Astrocyte (in vitro differentiated cells and primary cell): ENCODE measurements at regions not wholly inside any gene's neighbourhood (a gene's known extent, or its start where the extent isn't known, plus 50 kb on each side); places are given as distances from the start of the nearest gene placed in this dataset.
"Not testable (repeated sequence)": the region's sequence is repeated elsewhere in the genome, so short reads cannot be mapped to it uniquely, and the experiment has no call there.

Source experiments
- DNase-seq: peaks from one replicate; pipeline ENCODE4 v3.0.0-alpha.2; 2010; ENCODE audit warnings: low read depth
- FAIRE-seq: peaks from 2 replicates; lab custom pipeline; 2011; peaks lifted over from hg19 to GRCh38; lab: Jason Lieb, UNC
- H2AFZ ChIP-seq: 2 replicates; pipeline ENCODE4 v1.6.0; 2012; ENCODE audit warnings: low read depth, low read length, inconsistent platforms
- H3K27ac ChIP-seq: 2 replicates; pipeline ENCODE4 v1.5.1; 2011; ENCODE audit warnings: low read depth, low read length, inconsistent platforms
- H3K27me3 ChIP-seq: 2 replicates; pipeline ENCODE4 v1.6.0; 2011; ENCODE audit warnings: low read length, inconsistent platforms; ENCODE audit not compliant: insufficient read depth
- H3K36me3 ChIP-seq: 2 replicates; pipeline ENCODE4 v1.5.1; 2011; ENCODE audit warnings: low read length, inconsistent platforms; ENCODE audit not compliant: insufficient read depth
- H3K4me1 ChIP-seq: 2 replicates; pipeline ENCODE4 v1.5.1; 2011; ENCODE audit warnings: low read length, inconsistent platforms; ENCODE audit not compliant: insufficient read depth
- H3K4me2 ChIP-seq: 2 replicates; pipeline ENCODE4 v1.6.0; 2012; ENCODE audit warnings: low read length, inconsistent platforms
- H3K4me3 ChIP-seq: 2 replicates; pipeline ENCODE4 v1.5.1; 2011; ENCODE audit warnings: low read depth, mild to moderate bottlenecking, low read length, inconsistent platforms; ENCODE audit not compliant: insufficient read depth
- H3K79me2 ChIP-seq: 2 replicates; pipeline ENCODE4 v1.6.0; 2012; ENCODE audit warnings: mild to moderate bottlenecking, low read length, inconsistent platforms; ENCODE audit not compliant: insufficient read depth
- H3K9ac ChIP-seq: 2 replicates; pipeline ENCODE4 v1.6.0; 2012; ENCODE audit warnings: mild to moderate bottlenecking, low read length, inconsistent platforms
- H3K9me3 ChIP-seq: 2 replicates; pipeline ENCODE4 v1.5.1; 2012; ENCODE audit warnings: low read depth, mild to moderate bottlenecking, low read length, inconsistent platforms; ENCODE audit not compliant: insufficient read depth
- H4K20me1 ChIP-seq: 2 replicates; pipeline ENCODE4 v1.6.0; 2012; ENCODE audit warnings: low read length, inconsistent platforms; ENCODE audit not compliant: insufficient read depth
- H3K27ac Mint-ChIP-seq: one replicate; pipeline ENCODE4 v1.8.0; 2021; ENCODE audit warnings: mild to moderate bottlenecking, mixed read lengths; ENCODE audit not compliant: unreplicated experiment
- H3K27me3 Mint-ChIP-seq: one replicate; pipeline ENCODE4 v1.8.0; 2021; ENCODE audit warnings: low read depth, mixed read lengths; ENCODE audit not compliant: unreplicated experiment
- H3K36me3 Mint-ChIP-seq: one replicate; pipeline ENCODE4 v1.8.0; 2021; ENCODE audit warnings: low read depth, mixed read lengths; ENCODE audit not compliant: unreplicated experiment
- H3K4me1 Mint-ChIP-seq: one replicate; pipeline ENCODE4 v1.8.0; 2021; ENCODE audit warnings: low read depth, mixed read lengths; ENCODE audit not compliant: unreplicated experiment
- H3K4me3 Mint-ChIP-seq: one replicate; pipeline ENCODE4 v1.8.0; 2021; ENCODE audit warnings: mild to moderate bottlenecking, moderate library complexity, mixed read lengths; ENCODE audit not compliant: unreplicated experiment
- H3K9me3 Mint-ChIP-seq: one replicate; pipeline ENCODE4 v1.8.0; 2021; ENCODE audit warnings: mild to moderate bottlenecking, mixed read lengths; ENCODE audit not compliant: unreplicated experiment
- CTCF ChIP-seq: IDR thresholded peaks from 2 replicates; pipeline ENCODE4 v1.5.1; 2011; ENCODE audit warnings: low read depth, mild to moderate bottlenecking, inconsistent platforms, low read length, moderate library complexity; ENCODE audit not compliant: insufficient read depth
- EZH2 ChIP-seq: IDR thresholded peaks from 2 replicates; pipeline ENCODE4 v1.6.1; 2012; ENCODE audit warnings: mild to moderate bottlenecking, low read length, inconsistent platforms; ENCODE audit not compliant: insufficient read depth

- no peak for TF ChIP-seq EZH2
- TF ChIP-seq CTCF, result no peak
- Histone ChIP-seq H3K9me3 (no peaks in the 10 kb centered on the region), H3K9ac (no peak overlapping the region), H3K4me3 (no peak overlapping the region), H4K20me1 (no peaks in the 10 kb centered on the region), H3K27ac (no peak overlapping the region), H3K79me2 (no peaks in the 10 kb centered on the region), H3K27me3 (no peaks in the 10 kb centered on the region), H2AFZ (no peak overlapping the region), H3K36me3 (no peaks in the 10 kb centered on the region), H3K4me1 (no peaks in the 10 kb centered on the region), H3K4me2 (no peak overlapping the region)
- no peak for FAIRE-seq
- H3K9me3 Mint-ChIP-seq, result no peaks in the 10 kb centered on the region
- H3K27me3 Mint-ChIP-seq, result no peaks in the 10 kb centered on the region
- no peak for DNase-seq
- H3K36me3 Mint-ChIP-seq, result no peaks in the 10 kb centered on the region
- no peak overlapping the region for H3K4me3 Mint-ChIP-seq
- H3K4me1 Mint-ChIP-seq, result peaks cover 25% of the 10 kb centered on the region
- no peak overlapping the region for H3K27ac Mint-ChIP-seq
These were observed 372.2 kb upstream of the SGO1 start for GRCh38 chr3:20558161-20558560.

GRCh38 chr3:20556661-20557060 lies 370.7 kb upstream of the SGO1 start:
- Mint-ChIP-seq H3K4me1 (peaks cover 21% of the 10 kb centered on the region), H3K27me3 (no peaks in the 10 kb centered on the region), H3K36me3 (no peaks in the 10 kb centered on the region), H3K9me3 (no peaks in the 10 kb centered on the region), H3K27ac (no peak overlapping the region), H3K4me3 (no peak overlapping the region)
- DNase-seq (no peak), FAIRE-seq (no peak)
- no peaks in the 10 kb centered on the region for H3K36me3 ChIP-seq
- H3K4me3 ChIP-seq, result no peak overlapping the region
- H3K9me3 ChIP-seq, result no peaks in the 10 kb centered on the region
- TF ChIP-seq CTCF (no peak), EZH2 (no peak)
- no peaks in the 10 kb centered on the region for H3K4me1 ChIP-seq
- no peak overlapping the region for H2AFZ ChIP-seq
- no peak overlapping the region for H3K27ac ChIP-seq
- H4K20me1 ChIP-seq, result no peaks in the 10 kb centered on the region
- no peak overlapping the region for H3K4me2 ChIP-seq
- H3K27me3 ChIP-seq, result no peaks in the 10 kb centered on the region
- H3K79me2 ChIP-seq, result no peaks in the 10 kb centered on the region
- no peak overlapping the region for H3K9ac ChIP-seq

GRCh38 chr3:20552605-20553275 lies 366.7 kb upstream of the SGO1 start:
- TF ChIP-seq EZH2 (no peak), CTCF (no peak)
- no peaks in the 10 kb centered on the region for H4K20me1 ChIP-seq
- H3K4me1 ChIP-seq, result no peaks in the 10 kb centered on the region
- FAIRE-seq, result no peak
- Mint-ChIP-seq H3K27me3 (no peaks in the 10 kb centered on the region), H3K9me3 (no peaks in the 10 kb centered on the region), H3K4me1 (peaks cover 3% of the 10 kb centered on the region), H3K36me3 (no peaks in the 10 kb centered on the region), H3K4me3 (no peak overlapping the region), H3K27ac (no peak overlapping the region)
- no peak overlapping the region for H3K9ac ChIP-seq
- no peak overlapping the region for H3K27ac ChIP-seq
- H3K4me3 ChIP-seq, result no peak overlapping the region
- H3K27me3 ChIP-seq, result no peaks in the 10 kb centered on the region
- DNase-seq, result no peak
- no peak overlapping the region for H3K4me2 ChIP-seq
- H3K9me3 ChIP-seq, result no peaks in the 10 kb centered on the region
- H3K36me3 ChIP-seq, result no peaks in the 10 kb centered on the region
- H3K79me2 ChIP-seq, result no peaks in the 10 kb centered on the region
- no peak overlapping the region for H2AFZ ChIP-seq

GRCh38 chr3:20547361-20548269 lies 361.6 kb upstream of the SGO1 start:
- not testable (repeated sequence) for FAIRE-seq, H3K4me1 ChIP-seq, H3K9me3 ChIP-seq, H2AFZ ChIP-seq, H3K9ac ChIP-seq, H3K27me3 Mint-ChIP-seq, H3K4me3 ChIP-seq, H3K79me2 ChIP-seq, H3K36me3 Mint-ChIP-seq, H4K20me1 ChIP-seq, H3K27ac Mint-ChIP-seq, H3K36me3 ChIP-seq, H3K4me1 Mint-ChIP-seq, DNase-seq, H3K4me3 Mint-ChIP-seq, H3K27ac ChIP-seq, H3K4me2 ChIP-seq, H3K27me3 ChIP-seq, H3K9me3 Mint-ChIP-seq
